Activated CD4-positive, alpha-beta T cell treated with anti-CD3 and anti-CD28 coated beads for 24 hours (primary cell): ENCODE measurements at regions not wholly inside any gene's neighbourhood (a gene's known extent, or its start where the extent isn't known, plus 50 kb on each side); places are given as distances from the start of the nearest gene placed in this dataset.

ENCODE experiments used
- DNase-seq, 2 donors: peaks; one replicate each; pipeline ENCODE4 v3.0.0-alpha.2; 2020; ENCODE audit warnings: low read depth in 2 of 2

DNA sequence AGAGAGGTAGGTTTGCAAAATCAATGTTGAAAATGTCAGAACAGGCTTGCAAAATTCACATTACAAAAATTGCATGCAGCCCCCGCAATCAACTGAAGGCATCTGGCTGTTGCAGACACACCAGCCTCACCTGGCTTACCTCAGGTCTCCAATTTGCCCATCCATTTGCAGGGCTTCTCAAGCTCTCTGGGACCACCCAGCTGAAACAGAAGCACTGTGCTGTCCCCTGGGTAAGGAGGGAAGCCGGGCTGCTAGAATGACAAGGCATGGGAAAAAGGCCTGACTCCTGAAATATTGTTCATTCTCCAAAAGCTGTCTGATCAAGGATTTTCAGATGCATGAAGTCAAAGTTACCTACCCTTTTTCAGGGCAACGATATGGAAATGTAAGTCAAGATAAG is 52.6 kb upstream of the CD93 start:
- DNase-seq, result no peak

GRCh38 chr20:23138226-23138625 is 52.1 kb upstream of the CD93 start:
- DNase-seq, result no peak

GRCh38 chr20:23136893-23137745 is 51.0 kb upstream of the CD93 start:
- no peak for DNase-seq

DNA sequence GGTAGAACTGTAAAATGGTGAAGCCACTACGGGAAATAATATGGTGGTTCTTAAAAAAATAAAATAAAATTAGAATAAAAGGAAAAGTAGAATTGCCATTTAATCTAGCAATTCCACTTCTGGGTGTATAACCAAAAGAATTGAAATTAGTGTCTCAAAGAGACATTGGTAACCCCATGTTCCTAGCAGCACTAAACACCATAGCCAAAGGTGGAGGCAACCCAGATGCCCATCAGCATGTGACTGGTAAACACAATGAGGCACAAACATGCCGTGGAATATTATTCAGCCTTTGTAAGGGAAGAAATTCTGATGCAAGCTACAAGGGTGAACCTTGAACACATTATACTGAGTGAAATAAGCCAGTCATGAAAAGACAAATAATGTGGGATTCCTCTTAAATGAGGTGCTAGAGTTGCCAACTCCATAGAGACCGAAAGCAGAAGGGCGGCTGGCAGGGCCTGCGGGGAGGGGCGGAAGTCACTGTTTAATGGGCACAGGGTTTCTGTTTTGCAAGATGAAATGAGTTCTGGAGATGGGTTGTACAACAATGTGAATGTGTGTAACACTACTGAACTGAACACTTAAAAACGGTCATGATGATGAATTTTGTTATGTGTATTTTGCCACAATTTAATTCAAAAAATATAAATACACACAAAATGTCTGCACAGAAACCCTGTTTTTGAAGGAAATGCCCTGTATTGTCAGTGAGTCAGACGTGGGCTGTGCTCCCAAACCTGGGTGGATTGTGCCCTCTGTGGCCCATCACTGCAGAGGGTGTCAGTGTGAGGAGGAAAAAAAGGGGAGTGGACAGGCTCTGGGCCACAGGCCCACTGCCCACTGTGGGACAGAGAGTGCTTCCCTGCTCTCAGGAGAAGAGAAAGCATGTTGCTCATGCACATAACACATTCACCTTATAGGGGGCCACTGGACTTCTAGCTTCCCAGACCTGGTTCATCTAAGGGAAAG is 49.6 kb upstream of the CD93 start:
- no peak for DNase-seq
